Thoracic aorta (tissue), 2 donors: ENCODE measurements at regions not wholly inside any gene's neighbourhood (a gene's known extent, or its start where the extent isn't known, plus 50 kb on each side); places are given as distances from the start of the nearest gene placed in this dataset.

ENCODE experiments used
- ATAC-seq: fragments of 150-250 bp; one replicate; pipeline ENCODE4 v1.8.0; 2017; ENCODE audit warnings: low read depth; ENCODE audit not compliant: insufficient number of reproducible peaks, low FRiP score
- DNase-seq: peaks from one replicate; pipeline ENCODE4 v3.0.0-alpha.2; 2020; ENCODE audit warnings: low spot score
- H3K27ac ChIP-seq, 2 donors: fragments of 200-600 bp; sonication (generic); 1 replicate in 1 of 2; 2 replicates in 1 of 2; pipeline ENCODE4 v1.5.1; 2016; ENCODE audit warnings: mild to moderate bottlenecking in 2 of 2, moderate library complexity in 2 of 2
- H3K27me3 ChIP-seq: fragments of 200-600 bp; sonication (generic); replicated peaks from 2 replicates; pipeline ENCODE4 v1.6.0; 2016; ENCODE audit warnings: mild to moderate bottlenecking; ENCODE audit not compliant: insufficient read depth
- H3K36me3 ChIP-seq: fragments of 200-600 bp; sonication (generic); one replicate; pipeline ENCODE4 v1.5.1; 2016
- H3K4me1 ChIP-seq, 2 donors: fragments of 200-600 bp; sonication (generic); 1 replicate in 1 of 2; 2 replicates in 1 of 2; pipeline versions ENCODE4 v1.5.1 to v1.6.0; 2016; ENCODE audit warnings: low read depth in 2 of 2, mild to moderate bottlenecking in 1 of 2; ENCODE audit not compliant: control insufficient read depth in 1 of 2
- H3K4me3 ChIP-seq: fragments of 200-600 bp; sonication (generic); 2 replicates; pipeline ENCODE4 v1.5.1; 2016; ENCODE audit warnings: mild to moderate bottlenecking
- H3K9me3 ChIP-seq: fragments of 200-600 bp; sonication (generic); 2 replicates; pipeline ENCODE4 v1.5.1; 2016
- TF ChIP-seq, protein P1 (sequence below): fragments of 200-600 bp; sonication (generic); IDR thresholded peaks from one replicate; pipeline ENCODE4 v1.5.1; 2019; ENCODE audit warnings: antibody characterized with exemption

GRCh38 chr12:75634244-75635222, 123.1 kb upstream of the KRR1 start:
- no peak for ATAC-seq
- DNase-seq = no peak
- H3K4me1 ChIP-seq = no peaks in the 10 kb centered on the region
- TF ChIP-seq, protein P1, sequence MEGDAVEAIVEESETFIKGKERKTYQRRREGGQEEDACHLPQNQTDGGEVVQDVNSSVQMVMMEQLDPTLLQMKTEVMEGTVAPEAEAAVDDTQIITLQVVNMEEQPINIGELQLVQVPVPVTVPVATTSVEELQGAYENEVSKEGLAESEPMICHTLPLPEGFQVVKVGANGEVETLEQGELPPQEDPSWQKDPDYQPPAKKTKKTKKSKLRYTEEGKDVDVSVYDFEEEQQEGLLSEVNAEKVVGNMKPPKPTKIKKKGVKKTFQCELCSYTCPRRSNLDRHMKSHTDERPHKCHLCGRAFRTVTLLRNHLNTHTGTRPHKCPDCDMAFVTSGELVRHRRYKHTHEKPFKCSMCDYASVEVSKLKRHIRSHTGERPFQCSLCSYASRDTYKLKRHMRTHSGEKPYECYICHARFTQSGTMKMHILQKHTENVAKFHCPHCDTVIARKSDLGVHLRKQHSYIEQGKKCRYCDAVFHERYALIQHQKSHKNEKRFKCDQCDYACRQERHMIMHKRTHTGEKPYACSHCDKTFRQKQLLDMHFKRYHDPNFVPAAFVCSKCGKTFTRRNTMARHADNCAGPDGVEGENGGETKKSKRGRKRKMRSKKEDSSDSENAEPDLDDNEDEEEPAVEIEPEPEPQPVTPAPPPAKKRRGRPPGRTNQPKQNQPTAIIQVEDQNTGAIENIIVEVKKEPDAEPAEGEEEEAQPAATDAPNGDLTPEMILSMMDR = no peak
- no peaks in the 10 kb centered on the region for H3K27me3 ChIP-seq
- no peaks in the 10 kb centered on the region for H3K9me3 ChIP-seq
- H3K4me3 ChIP-seq = no peak overlapping the region
- H3K27ac ChIP-seq = no peak overlapping the region
- no peaks in the 10 kb centered on the region for H3K36me3 ChIP-seq

DNA sequence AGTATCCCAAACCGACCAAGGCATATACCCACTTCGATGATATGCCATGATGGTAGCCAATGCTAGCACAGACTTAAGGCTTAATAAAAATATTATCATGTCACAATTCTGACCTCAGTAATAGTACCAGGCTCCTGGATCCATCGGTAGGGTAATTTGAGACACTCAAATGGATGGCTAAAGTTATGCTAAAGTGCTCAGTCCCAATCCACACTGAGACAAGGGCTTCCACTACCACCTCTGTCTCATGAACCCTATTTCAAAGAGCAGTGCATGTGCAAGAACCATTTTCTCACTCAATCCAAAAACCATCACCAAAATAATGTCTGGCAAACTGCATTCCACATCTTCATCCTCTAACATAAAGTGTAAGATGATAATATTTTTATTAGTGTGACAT, 122.4 kb upstream of the KRR1 start:
- no peak overlapping the region for H3K27ac ChIP-seq
- H3K9me3 ChIP-seq = no peaks in the 10 kb centered on the region
- no peaks in the 10 kb centered on the region for H3K36me3 ChIP-seq
- ATAC-seq = no peak
- DNase-seq = no peak
- no peak overlapping the region for H3K4me3 ChIP-seq
- no peaks in the 10 kb centered on the region for H3K27me3 ChIP-seq
- TF ChIP-seq, protein P1 = no peak
- peaks cover 0 to 5% of the 10 kb centered on the region in 2 donors for H3K4me1 ChIP-seq

DNA sequence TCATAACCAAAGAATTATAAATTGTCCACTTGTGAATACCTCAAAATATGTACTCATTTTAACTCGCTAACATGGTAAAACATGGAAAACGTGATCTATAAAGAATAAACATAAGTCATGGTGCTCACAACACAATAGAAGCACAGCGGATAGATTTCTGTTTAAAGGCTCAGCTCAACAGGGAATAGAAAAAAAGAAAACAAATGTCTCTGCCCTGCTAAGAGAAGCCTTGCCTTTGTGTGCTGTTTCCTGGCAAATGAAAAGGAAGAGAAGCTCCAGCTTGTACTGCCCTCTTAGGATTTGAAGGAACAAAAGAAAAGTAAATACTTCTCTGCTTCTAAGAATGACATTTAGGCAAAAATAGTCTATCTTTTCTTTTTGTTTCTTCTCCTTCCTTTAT, 121.0 kb upstream of the KRR1 start:
- DNase-seq (no peak), ATAC-seq (no peak)
- Histone ChIP-seq H3K36me3 (no peaks in the 10 kb centered on the region), H3K4me3 (no peak overlapping the region), H3K27me3 (no peaks in the 10 kb centered on the region), H3K9me3 (no peaks in the 10 kb centered on the region), H3K4me1 (peaks cover 0 to 6% of the 10 kb centered on the region in 2 donors), H3K27ac (no peak overlapping the region)
- TF ChIP-seq, protein P1 = no peak

DNA sequence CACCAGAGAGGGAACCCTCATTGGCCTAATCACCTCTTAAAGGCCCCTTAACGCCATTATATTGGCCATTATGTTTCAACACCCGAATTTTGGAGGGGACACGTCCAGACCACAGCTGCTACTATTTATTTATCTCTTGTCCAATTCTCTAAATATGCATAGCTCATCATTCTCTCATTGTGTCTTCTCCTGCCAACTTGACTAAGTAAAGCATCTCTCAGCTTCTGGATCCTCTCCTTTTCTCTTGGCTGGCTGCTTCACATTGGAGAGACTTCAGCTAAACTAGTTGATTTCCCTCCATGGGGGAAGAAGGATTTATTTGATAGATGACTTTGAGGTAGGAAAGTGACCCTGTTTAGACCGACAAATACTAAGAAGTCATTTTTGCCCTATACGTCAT, 120.4 kb upstream of the KRR1 start:
- DNase-seq (no peak), ATAC-seq (no peak)
- Histone ChIP-seq H3K36me3 (no peaks in the 10 kb centered on the region), H3K4me1 (peaks cover 0 to 6% of the 10 kb centered on the region in 2 donors), H3K27me3 (no peaks in the 10 kb centered on the region), H3K4me3 (no peak overlapping the region), H3K27ac (no peak overlapping the region), H3K9me3 (no peaks in the 10 kb centered on the region)
- TF ChIP-seq, protein P1 = no peak

GRCh38 chr12:75630091-75630490, 118.7 kb upstream of the KRR1 start:
- Histone ChIP-seq H3K36me3 (no peaks in the 10 kb centered on the region), H3K9me3 (no peaks in the 10 kb centered on the region), H3K27me3 (no peaks in the 10 kb centered on the region), H3K4me3 (no peak overlapping the region), H3K27ac (no peak overlapping the region), H3K4me1 (peaks cover 0 to 6% of the 10 kb centered on the region in 2 donors)
- no peak for DNase-seq
- no peak for ATAC-seq
- TF ChIP-seq, protein P1 = no peak
